Pancreas (tissue), 10 donors: ENCODE measurements at regions not wholly inside any gene's neighbourhood (a gene's known extent, or its start where the extent isn't known, plus 50 kb on each side); places are given as distances from the start of the nearest gene placed in this dataset.

Experiments used
- ATAC-seq, 4 donors: fragments of 200-7000 bp; cut with Tn5 transposase; one replicate each; pipeline versions ENCODE4 v1.8.0 to v1.9.1; 2020; ENCODE audit warnings: mild to moderate bottlenecking in 4 of 4, moderate library complexity in 4 of 4
- DNase-seq, 6 donors: peaks; one replicate each; pipeline ENCODE4 v3.0.0-alpha.2; 2020
- FAIRE-seq: peaks from 2 replicates; lab custom pipeline; 2012; peaks lifted over from hg19 to GRCh38; lab: Jason Lieb, UNC
- H3K27ac ChIP-seq, 4 donors: fragments of 200-600 bp; sonication (generic); 1 replicate in 3 of 4; 2 replicates in 1 of 4; pipeline versions ENCODE4 v1.5.0 to v1.8.0; 2020
- H3K27me3 ChIP-seq, 4 donors: fragments of 200-600 bp; one replicate each; pipeline ENCODE4 v1.8.0; 2021
- H3K36me3 ChIP-seq, 3 donors: fragments of 200-600 bp; sonication (generic) in 1 of 3; one replicate each; pipeline versions ENCODE4 v1.5.0 to v1.8.0; 2020 to 2021
- H3K4me1 ChIP-seq, 3 donors: fragments of 200-600 bp; one replicate each; pipeline ENCODE4 v1.8.0; 2021
- H3K4me3 ChIP-seq, 4 donors: fragments of 200-600 bp; sonication (generic) in 2 of 4; one replicate each; pipeline versions ENCODE4 v1.5.0 to v1.8.0; 2020 to 2021
- H3K9me3 ChIP-seq, 4 donors: fragments of 200-600 bp; one replicate each; pipeline ENCODE4 v1.8.0; 2021
- WGBS, 2 donors: extraction: QIAGEN DNeasy Blood & Tissue Kit; methylation state at CpG; one replicate each; pipeline ENCODE4 v1.1.7; 2013; 5-methylcytosine and 5-hydroxymethylcytosine counted together
- intact Hi-C, 3 donors: fragments of 100-400 bp; cut with DNase I; formaldehyde crosslinking; loops; one replicate each; pipeline versions ENCODE4 v1.11.1 to v1.14.2; 2022
- TF ChIP-seq, protein P1 (sequence below), 4 donors: fragments of 200-600 bp; sonication (generic) in 3 of 4; IDR thresholded peaks; one replicate each; pipeline versions ENCODE4 v1.5.0 to v1.8.0; 2021; ENCODE audit warnings: antibody characterized with exemption in 4 of 4
- donor health status: healthy with polysubstance abuse.
- donor health status: DM: no; HTN: no; CAD: no; lungs with moderate emphysema.
- donor health status: DM: no; HTN: no; CAD: no.
- donor health status: control.
- donor health status: control.
- donor health status: Bipolar disorder and iron deficiency.
- donor health status: DM: yes; HTN: yes; CAD: no.
- donor health status: DM: no; HTN: no; CAD: no.
- donor health status: DM: no; HTN: no; CAD: no.
- donor health status: DM: yes; HTN: yes; CAD: no.

DNA sequence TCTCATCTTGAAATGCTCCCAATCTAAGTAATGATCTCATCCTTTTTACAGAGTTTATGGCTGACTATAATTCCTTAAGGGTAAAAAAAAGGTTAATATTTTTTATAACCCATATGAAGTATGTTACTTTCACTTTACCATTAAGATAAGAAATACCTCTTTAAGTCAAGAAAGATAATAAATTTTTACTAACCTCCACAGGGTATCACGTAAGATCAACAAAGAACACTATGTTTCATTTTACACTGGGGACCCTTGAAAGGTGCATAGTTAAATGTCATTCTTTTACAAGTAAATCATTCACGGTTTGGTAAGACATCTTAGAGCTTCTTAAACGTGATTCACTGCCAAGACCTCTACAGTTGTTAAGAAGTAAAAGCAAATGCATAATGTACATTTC, 472.7 kb upstream of the CDH9 start:
- Histone ChIP-seq H3K27ac (no peak overlapping the region), H3K27me3 (no peaks in the 10 kb centered on the region), H3K4me1 (no peaks in the 10 kb centered on the region), H3K9me3 (no peaks in the 10 kb centered on the region), H3K4me3 (no peak overlapping the region), H3K36me3 (no peaks in the 10 kb centered on the region)
- intact Hi-C loops: no loop called here
- 22 to 25% methylated on average over 3 of the region's 3 CpGs for WGBS, 2 donors
- TF ChIP-seq, protein P1, sequence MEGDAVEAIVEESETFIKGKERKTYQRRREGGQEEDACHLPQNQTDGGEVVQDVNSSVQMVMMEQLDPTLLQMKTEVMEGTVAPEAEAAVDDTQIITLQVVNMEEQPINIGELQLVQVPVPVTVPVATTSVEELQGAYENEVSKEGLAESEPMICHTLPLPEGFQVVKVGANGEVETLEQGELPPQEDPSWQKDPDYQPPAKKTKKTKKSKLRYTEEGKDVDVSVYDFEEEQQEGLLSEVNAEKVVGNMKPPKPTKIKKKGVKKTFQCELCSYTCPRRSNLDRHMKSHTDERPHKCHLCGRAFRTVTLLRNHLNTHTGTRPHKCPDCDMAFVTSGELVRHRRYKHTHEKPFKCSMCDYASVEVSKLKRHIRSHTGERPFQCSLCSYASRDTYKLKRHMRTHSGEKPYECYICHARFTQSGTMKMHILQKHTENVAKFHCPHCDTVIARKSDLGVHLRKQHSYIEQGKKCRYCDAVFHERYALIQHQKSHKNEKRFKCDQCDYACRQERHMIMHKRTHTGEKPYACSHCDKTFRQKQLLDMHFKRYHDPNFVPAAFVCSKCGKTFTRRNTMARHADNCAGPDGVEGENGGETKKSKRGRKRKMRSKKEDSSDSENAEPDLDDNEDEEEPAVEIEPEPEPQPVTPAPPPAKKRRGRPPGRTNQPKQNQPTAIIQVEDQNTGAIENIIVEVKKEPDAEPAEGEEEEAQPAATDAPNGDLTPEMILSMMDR (IDR thresholded peaks at IDR 0.05): no peak
- ATAC-seq (no peak), FAIRE-seq (no peak), DNase-seq (no peak)

DNA sequence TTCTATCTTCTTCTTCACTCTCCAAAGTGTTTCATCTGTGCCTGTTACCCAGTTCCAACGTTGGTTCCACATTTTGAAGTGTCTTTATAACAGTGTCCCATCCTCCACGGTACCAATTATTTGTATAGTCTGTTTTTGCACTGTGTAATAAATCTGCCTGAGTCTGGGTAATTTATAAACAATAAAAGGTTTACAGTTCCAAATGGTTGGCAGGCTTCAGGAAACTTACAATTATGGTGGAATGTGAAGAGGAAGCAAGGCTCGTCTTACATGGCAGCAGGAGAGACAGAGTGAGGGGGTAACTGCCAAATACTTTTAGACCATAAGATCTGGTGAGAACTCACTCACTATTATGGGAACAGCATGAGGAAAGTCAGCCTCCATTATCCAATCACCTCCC, 465.4 kb upstream of the CDH9 start:
- WGBS, 2 donors: 32 to 41% methylated on average over 3 of the region's 3 CpGs
- no peak for FAIRE-seq

DNA sequence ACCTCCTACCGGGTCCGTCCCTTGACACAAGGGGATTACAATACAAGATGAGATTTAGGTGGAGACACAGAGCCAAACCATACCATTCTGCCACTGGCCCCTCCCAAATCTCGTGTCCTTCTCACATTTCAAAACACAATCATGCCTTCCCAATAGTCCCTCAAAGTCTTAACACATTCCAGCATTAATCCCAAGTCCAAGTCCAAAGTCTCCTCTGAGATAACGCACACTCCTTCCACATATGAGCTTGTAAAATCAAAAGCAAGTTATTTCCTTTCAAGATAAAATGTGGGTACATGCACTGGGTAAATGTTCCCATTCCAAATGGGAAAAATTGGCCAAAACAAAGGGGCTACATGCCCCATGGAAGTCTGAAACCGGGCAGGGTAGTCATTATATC, 463.9 kb upstream of the CDH9 start:
- no peak for ATAC-seq
- WGBS, 2 donors: 57 to 64% methylated on average over 5 of the region's 5 CpGs
- TF ChIP-seq, protein P1 (IDR thresholded peaks at IDR 0.05): no peak
- DNase-seq: no peak
- Histone ChIP-seq H3K4me1 (no peaks in the 10 kb centered on the region), H3K36me3 (no peaks in the 10 kb centered on the region), H3K9me3 (no peaks in the 10 kb centered on the region), H3K27me3 (no peaks in the 10 kb centered on the region), H3K27ac (no peak overlapping the region), H3K4me3 (no peak overlapping the region)
- no peak for FAIRE-seq
- intact Hi-C loops: no loop called here

More for the DNA sequence above, 465.4 kb upstream of the CDH9 start:
- no peaks in the 10 kb centered on the region for H3K27me3 ChIP-seq
- H3K9me3 ChIP-seq: no peaks in the 10 kb centered on the region
- TF ChIP-seq, protein P1 (IDR thresholded peaks at IDR 0.05): no peak
- H3K27ac ChIP-seq: no peak overlapping the region
- H3K4me3 ChIP-seq: no peak overlapping the region
- no peaks in the 10 kb centered on the region for H3K36me3 ChIP-seq
- no peaks in the 10 kb centered on the region for H3K4me1 ChIP-seq
- no peak for DNase-seq
- no peak for ATAC-seq
- intact Hi-C loops: no loop called here

DNA sequence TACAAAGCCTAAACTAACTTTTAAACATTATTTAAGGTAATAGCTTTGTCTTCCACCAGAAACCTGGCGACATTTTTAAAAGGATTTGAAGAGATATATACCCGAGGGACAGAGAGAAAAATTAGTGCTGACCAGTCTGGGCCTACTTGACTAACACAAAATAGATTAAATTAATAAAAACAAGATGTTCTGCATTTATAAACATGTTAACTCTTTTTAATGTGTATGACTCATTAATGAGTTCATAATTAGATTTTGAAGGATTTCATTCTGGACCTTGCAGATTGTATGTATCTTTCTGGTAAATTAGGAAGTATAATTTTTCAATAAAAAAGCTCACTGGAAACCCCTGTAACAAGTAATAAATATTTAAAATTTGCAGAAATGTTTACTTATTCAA, 459.1 kb upstream of the CDH9 start:
- no peak for DNase-seq
- Histone ChIP-seq H3K4me3 (no peak overlapping the region), H3K36me3 (no peaks in the 10 kb centered on the region), H3K9me3 (no peaks in the 10 kb centered on the region), H3K4me1 (no peaks in the 10 kb centered on the region), H3K27me3 (no peaks in the 10 kb centered on the region), H3K27ac (no peak overlapping the region)
- ATAC-seq: no peak
- intact Hi-C loops: no loop called here
- TF ChIP-seq, protein P1 (IDR thresholded peaks at IDR 0.05): no peak
- no peak for FAIRE-seq
- 45 to 63% methylated on average over 2 of the region's 2 CpGs for WGBS, 2 donors

DNA sequence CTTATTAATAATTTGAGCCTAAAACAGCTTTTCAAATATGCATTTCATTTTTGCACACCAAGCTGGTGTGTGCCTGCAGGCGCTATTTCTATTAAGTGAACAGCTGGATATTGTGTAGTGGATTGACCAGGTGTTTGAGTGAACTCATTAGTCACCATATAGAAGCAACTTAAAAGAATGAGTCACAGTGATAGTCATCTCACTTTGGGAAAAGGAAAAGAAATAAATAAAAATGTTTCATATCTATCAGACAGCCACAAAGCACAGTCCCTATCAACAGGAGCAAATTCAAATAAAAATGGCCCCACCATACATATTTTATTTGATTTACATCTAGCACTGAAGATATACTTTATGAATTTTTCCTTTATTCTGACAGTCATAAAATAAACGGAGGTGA, 456.5 kb upstream of the CDH9 start:
- Histone ChIP-seq H3K36me3 (no peaks in the 10 kb centered on the region), H3K4me3 (no peak overlapping the region), H3K27ac (no peak overlapping the region), H3K27me3 (no peaks in the 10 kb centered on the region), H3K4me1 (no peaks in the 10 kb centered on the region), H3K9me3 (no peaks in the 10 kb centered on the region)
- no peak for FAIRE-seq
- intact Hi-C loops: no loop called here
- TF ChIP-seq, protein P1 (IDR thresholded peaks at IDR 0.05): no peak
- DNase-seq: no peak
- no peak for ATAC-seq
- WGBS, 2 donors: 56 to 84% methylated on average over 2 of the region's 2 CpGs
